Adrenal gland (tissue), 5 donors: ENCODE measurements at regions not wholly inside any gene's neighbourhood (a gene's known extent, or its start where the extent isn't known, plus 50 kb on each side); places are given as distances from the start of the nearest gene placed in this dataset.

Experiments used
- CTCF ChIP-seq, 6 experiments: fragments of 450-650 bp in 4 of 6; fragments of 200-600 bp in 2 of 6; sonication (generic) in 1 of 6; IDR thresholded peaks; 1 replicate in 5 of 6; 2 replicates in 1 of 6; pipeline versions ENCODE4 v1.5.1 to v1.8.0; 2016 to 2021; ENCODE audit warnings: antibody characterized with exemption in 6 of 6, mild to moderate bottlenecking in 2 of 6, moderate library complexity in 1 of 6
- POLR2A ChIP-seq, 2 donors: fragments of 450-650 bp; IDR thresholded peaks; one replicate each; pipeline ENCODE4 v1.6.1; 2017; ENCODE audit warnings: antibody characterized with exemption in 2 of 2, mild to moderate bottlenecking in 2 of 2, moderate library complexity in 1 of 2
- donor health status: DM: no; HTN: no; CAD: no.

DNA sequence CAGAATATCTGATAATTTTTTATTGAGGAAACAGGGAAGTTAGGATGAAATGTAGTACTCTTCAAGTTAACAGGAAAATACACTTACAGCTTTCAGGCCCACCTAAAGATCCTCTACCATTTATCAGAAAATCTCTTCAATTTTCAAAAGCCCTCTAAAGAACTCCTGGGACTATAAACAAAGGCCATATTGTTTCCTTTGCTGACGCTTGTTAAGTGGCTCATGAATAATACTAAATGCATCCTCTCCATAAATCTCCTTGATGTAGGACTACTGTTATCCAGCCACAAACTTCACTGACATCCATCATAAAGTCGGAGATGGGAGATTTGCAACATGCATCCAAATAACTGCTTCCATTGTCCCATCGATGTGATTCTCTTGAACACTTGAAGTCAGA is 326.5 kb downstream of the ZIC1 start:
- TF ChIP-seq POLR2A (IDR thresholded peaks at IDR 0.05) (no peak), CTCF (IDR thresholded peaks at IDR 0.05) (no peak)
